ENCODE measurements at regions not wholly inside any gene's neighbourhood (a gene's known extent, or its start where the extent isn't known, plus 50 kb on each side); places are given as distances from the start of the nearest gene placed in this dataset.

- DNase-seq (ENCODE audit: low read depth), result no peak
Measured at GRCh38 chr1:172980971-172981370, 69.8 kb downstream of the TNFSF18 start.
